ENCODE measurements at regions not wholly inside any gene's neighbourhood (a gene's known extent, or its start where the extent isn't known, plus 50 kb on each side); places are given as distances from the start of the nearest gene placed in this dataset.

- TF ChIP-seq CTCF (IDR thresholded peaks at IDR 0.05; ENCODE audit: poor library complexity) (no peak), EZH2 (IDR thresholded peaks at IDR 0.05; ENCODE audit: borderline replicate concordance) (no peak), EZH2phosphoT487 (IDR thresholded peaks at IDR 0.05; ENCODE audit: low read depth, severe bottlenecking, unreplicated experiment) (no peak)
Observed at GRCh38 chr10:32112055-32112454, 55.8 kb upstream of the KIF5B start.
